GM19035 (cell line): ENCODE measurements at regions not wholly inside any gene's neighbourhood (a gene's known extent, or its start where the extent isn't known, plus 50 kb on each side); places are given as distances from the start of the nearest gene placed in this dataset.
"Not testable (repeated sequence)": the region's sequence is repeated elsewhere in the genome, so short reads cannot be mapped to it uniquely, and the experiment has no call there.

Experiments used
- ATAC-seq: cut with Tn5 transposase; IDR thresholded peaks from one replicate; pipeline ENCODE4 v1.9.1; 2021; ENCODE audit not compliant: unreplicated experiment

GRCh38 chr4:120636120-120636630 is 286.4 kb downstream of the PRDM5 start:
- no peak for ATAC-seq

DNA sequence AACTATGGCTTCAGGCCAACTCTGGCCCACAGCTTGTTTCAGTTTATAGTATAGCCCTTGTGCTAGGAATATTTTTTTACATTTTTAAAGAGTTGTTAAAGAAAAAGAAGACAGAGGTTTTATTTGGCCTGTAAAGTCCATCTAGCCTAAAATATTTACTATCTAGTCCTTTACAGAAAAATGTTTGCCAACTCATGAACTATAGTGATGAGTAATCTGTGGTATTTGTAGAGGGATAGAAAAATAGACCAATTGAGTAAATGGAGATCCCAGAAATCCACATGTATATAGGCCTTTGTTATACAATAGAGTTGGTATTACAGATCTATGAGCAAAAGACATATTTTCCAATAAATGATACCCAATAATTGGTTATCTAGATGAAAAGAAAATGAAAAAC is 288.7 kb downstream of the PRDM5 start:
- no peak for ATAC-seq

DNA sequence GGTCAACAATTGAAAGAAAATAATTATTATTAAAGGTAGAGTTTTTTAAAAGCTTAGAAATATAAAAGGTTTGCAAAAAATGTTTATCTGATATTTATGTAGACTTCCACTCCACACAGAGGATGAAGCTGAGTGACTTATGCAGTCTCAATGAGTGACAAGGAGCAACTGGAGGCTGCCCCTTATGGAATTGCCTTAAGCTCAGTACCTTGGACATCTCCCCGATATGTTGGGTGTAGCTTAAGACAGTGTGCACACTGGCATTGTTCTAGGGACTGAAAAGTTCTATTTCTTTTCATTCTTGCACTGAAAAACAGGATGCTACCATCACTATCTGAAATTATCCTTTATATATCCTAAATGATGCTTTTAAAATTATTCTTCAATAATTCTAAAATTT is 292.1 kb downstream of the PRDM5 start:
- no peak for ATAC-seq

GRCh38 chr4:120629546-120630108 is 292.9 kb downstream of the PRDM5 start:
- ATAC-seq: no peak

DNA sequence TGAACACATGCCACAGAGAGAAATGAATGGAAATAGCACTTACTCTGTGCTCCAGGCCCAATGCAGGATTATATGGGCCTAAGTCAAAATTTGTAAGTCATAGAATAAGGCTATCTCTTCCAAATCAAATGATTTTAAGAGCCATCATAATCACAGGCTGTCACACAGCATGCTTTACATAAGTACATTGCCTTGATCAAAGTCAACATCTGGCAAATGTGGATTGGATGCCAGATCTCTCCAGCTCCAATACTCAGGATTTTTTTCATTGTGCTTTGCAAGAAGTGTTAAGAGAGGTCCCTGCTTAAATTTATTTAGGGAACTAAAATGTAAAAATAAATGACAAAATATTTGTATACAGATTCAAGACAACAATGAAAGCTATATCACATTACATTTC is 299.9 kb downstream of the PRDM5 start:
- ATAC-seq: no peak

DNA sequence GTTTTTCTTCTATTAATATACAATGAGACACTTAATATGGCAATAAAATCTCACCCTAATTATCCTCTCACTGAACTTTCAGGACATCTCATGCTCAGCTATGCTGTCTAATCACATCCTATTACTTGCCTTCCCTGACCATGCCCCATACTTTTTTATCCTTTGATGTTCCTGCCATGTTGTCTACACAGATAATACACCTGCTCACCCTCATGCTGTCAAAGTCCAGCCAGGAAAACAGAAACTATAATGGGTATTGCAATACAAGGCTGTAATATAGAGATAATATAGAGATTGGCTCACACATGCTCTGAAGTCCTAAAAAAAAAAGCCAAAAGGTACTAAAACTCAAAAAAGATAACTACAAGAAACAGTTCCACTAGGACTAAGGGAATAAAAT is 305.4 kb downstream of the PRDM5 start:
- no peak for ATAC-seq

GRCh38 chr4:120616041-120616440 is 306.5 kb downstream of the PRDM5 start:
- no peak for ATAC-seq

- ATAC-seq: no peak
Measured at GRCh38 chr4:120613778-120614177, 308.7 kb downstream of the PRDM5 start.

DNA sequence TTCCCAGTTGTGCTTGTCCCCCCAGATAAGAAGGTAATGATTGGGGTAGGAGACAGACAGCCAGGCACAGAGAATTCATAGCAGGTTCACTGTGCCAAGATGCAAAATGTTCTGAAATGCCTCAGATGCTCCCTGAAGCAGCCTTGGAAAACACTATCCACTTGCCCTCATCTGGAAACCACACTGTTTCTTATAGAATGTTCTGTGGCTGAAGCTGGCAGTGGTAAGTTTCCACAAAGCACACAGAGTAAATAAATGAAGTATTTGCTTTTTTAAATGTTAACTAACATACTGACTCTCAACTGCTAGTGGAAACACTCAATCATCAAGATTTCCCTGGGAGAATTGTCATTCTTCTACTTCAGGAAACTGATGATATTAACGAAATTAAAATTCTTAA is 311.4 kb downstream of the PRDM5 start:
- no peak for ATAC-seq

- no peak for ATAC-seq
Measured at GRCh38 chr4:120591038-120591437, 331.5 kb downstream of the PRDM5 start.

DNA sequence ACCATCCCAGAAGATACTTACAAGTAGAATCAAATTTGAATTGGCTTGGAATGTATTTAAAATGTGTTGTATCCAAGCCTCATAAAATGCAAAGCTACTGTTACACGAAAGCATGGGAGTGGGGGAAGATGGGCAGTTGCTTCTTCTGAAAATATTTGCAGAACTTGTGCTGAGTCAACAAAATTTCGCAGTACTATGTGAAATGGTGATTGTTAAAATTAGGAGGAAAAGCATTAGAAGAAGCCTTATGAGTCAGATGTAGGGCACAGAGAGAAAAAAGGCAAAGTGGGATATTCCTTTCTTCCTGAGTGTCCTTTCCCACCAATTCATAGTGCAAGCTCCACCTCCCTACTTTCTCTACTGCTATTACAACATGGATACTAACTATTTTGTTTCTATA is 332.7 kb downstream of the PRDM5 start:
- no peak for ATAC-seq

GRCh38 chr4:120568731-120569130 is 353.8 kb downstream of the PRDM5 start:
- ATAC-seq: no peak

GRCh38 chr4:120561648-120562047 is 360.9 kb downstream of the PRDM5 start:
- ATAC-seq: no peak

GRCh38 chr4:120557372-120557771 is 365.2 kb downstream of the PRDM5 start:
- ATAC-seq: no peak

DNA sequence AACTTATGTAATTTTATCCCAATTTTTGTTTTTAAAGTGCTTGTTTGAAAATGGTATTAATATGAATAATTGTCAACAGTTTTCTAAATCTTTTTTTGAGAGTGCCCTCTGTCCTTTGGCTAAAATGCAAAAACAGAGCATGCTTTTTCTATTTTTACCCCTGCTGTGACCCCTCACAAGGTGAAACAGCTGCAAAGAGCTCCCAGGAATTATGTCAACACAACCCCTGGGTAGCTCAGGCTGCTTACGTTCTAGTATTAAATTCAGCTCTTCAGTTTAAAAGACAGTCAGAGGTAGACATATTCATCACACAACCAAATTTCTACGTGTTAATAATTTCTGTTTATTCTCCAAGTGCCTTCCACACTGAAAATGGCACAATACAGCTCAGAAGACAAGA is 367.5 kb downstream of the PRDM5 start:
- ATAC-seq: no peak

DNA sequence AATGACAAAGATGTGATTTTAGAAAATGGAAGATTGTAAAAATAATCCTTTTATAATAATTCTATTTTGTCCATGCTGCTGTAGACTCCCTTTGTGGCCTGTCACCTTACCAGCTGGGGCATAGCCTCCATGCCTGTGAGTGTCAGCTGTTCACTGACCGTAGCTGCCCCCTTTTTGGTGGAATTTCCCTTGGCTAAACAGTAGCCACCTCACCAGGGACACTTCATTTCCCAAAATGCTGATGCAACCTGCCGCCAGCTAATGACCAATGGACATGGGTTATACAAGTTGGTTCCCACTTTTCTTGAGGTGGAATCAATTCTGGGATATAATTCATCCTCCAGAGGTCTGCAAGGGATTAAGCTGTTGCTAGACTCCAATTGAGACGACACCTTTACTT is 368.4 kb downstream of the PRDM5 start:
- no peak for ATAC-seq

DNA sequence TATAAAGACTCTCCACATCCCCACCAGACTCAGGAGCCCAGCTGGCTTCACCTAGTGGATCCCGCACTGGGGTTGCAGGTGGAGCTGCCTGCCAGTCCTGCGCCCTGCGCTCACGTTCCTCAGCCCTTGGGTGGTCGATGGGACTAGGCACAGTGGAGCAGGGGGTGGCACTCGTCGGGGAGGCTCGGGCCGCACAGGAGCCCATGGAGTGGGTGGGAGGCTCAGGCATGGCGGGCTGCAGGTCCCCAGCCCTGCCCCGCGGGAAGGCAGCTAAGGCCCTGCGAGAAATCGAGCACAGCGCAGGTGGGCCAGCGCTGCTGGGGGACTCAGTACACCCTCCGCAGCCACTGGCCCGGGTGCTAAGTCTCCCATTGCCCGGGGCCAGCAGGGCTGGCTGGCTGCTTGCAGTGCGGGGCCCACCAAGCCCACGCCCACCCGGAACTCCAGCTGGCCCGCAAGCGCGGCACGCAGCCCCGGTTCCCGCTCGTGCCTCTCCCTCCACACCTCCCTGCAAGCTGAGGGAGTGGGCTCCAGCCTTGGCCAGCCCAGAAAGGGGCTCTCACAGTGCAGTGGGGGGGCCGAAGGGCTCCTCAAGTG is 371.8 kb downstream of the PRDM5 start:
- not testable (repeated sequence) for ATAC-seq

DNA sequence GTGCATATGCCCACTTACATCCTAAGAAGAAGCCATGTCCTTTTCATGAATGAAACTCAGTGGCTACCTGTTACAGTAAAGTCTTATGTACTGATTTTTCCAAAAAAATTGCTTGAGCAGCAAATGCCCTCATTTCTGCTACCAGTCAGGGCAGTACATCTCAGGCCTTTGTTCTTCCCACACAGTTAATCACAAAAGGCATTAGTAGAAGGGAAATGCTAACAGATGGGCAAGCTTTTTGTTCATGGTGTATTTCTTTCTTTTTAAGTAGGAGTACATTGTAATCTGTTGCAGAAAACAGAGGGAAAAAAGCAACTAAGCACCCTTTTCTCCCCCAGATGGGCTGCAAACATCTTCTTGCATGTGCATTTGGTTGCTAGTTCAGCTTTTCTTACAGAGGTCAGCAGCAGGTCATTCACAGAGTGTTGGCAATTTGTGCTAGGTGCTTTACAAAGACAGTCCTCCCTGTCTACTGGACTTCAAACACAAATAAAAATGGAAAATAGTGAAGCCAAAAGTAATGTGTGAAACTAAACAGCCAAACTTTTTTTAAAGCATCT is 373.4 kb downstream of the PRDM5 start:
- no peak for ATAC-seq

DNA sequence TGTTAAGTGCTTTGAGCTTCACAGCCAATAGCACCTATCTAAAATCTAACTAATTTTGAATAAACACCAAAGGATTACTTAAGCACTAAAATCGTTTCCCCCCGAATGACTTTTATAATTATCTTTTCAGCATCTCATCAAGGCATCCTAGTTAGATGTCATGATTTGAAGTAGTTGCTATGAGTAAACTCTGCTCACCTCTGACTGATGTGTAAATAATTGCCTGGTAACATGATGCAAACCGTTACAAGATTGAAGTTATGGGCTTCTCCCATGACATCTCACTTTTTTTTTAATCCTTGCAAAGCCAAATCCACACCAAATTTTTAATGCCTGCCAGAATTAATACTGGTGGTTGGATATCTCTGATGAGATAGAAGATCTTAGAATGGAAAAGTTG is 377.1 kb downstream of the PRDM5 start:
- ATAC-seq: no peak

DNA sequence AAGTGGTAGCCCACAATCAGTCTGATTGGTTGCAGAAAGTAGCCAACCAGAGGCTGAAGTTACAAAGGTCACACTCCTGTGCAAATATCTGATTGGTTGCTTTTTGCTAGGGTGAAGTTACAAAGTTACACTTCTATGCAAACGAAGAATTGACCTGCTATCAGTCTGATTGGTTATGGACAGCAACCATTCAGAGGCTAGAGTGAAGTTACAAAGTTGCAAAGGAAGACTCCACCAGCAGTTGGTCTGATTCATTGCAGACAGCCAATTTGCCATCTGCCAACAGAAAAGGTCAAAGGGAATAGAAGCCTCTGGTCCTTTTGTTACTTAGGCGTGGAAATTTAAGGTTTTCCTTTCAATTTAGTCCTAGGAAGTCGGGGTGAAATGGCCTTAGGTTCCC is 377.7 kb downstream of the PRDM5 start:
- no peak for ATAC-seq

- no peak for ATAC-seq
Measured at GRCh38 chr4:120540625-120541024, 381.9 kb downstream of the PRDM5 start.

- no peak for ATAC-seq
Measured at GRCh38 chr4:120536884-120537283, 385.6 kb downstream of the PRDM5 start.

- ATAC-seq: no peak
Measured at GRCh38 chr4:120528428-120528827, 394.1 kb downstream of the PRDM5 start.
